ENCODE measurements at regions not wholly inside any gene's neighbourhood (a gene's known extent, or its start where the extent isn't known, plus 50 kb on each side); places are given as distances from the start of the nearest gene placed in this dataset.
"Not testable (repeated sequence)": the region's sequence is repeated elsewhere in the genome, so short reads cannot be mapped to it uniquely, and the experiment has no call there.

DNA sequence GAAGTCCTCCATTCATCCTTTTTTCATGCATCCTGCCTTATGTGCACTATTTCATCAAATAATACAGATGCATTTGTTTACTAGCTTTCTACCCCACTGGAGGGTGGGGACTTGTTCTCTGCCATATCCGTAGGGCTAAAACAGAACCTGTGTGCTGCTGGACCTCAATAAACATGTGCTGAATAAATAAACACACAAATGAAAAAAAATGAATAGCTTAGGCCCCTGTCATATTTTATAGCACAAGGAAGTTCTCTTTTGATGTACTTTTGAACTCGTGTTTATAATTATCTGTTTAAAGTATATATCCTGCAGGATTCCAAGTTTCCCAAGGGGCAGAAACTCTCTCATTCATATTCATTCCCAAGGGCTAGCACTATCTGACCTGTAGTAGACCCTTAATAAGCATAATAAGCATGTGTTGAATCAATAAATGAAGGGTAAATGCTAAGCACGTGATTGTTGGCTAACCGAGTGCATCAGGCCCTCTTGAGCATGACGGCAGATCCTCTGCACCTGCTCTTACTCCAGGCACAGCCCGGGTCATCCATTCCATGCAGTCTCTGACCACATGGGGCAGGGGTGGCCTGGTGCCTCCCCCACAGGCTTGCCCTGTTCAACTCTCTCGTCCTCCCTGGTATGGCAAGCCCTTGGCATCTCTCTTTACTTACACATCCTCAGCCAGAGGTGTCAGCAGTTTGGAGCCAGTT lies 474.1 kb upstream of the ZMIZ1 start:
- Mint-ChIP-seq H3K9me3 (no peaks in the 10 kb centered on the region), H3K27ac (no peak overlapping the region)

DNA sequence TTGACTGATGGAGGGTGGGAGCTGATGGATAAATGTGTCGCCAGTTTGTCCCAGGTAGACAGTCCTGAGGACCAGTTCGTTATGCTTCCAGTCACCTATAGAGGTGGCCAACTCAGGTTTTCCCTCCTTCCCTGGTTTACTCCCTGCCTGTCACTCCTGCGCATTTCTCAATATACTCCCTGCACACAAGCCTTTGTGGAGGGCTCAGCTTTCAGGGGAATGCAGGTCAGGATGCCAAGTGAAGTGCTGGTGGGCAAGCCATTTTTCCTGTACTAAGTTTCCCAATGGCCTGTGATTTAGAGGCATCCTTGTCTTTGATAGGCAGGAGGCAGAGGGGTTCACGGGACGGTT lies 473.5 kb upstream of the ZMIZ1 start:
- H3K9me3 Mint-ChIP-seq: no peaks in the 10 kb centered on the region
- H3K4me3 Mint-ChIP-seq: no peak overlapping the region
- H3K36me3 Mint-ChIP-seq (ENCODE audit: low read depth): no peaks in the 10 kb centered on the region
- peaks cover 7% of the 10 kb centered on the region for H3K27me3 Mint-ChIP-seq (ENCODE audit: low read depth)
- no peaks in the 10 kb centered on the region for H3K4me1 Mint-ChIP-seq (ENCODE audit: low read depth)
- no peak overlapping the region for H3K27ac Mint-ChIP-seq
- DNase-seq (ENCODE audit: low spot score): no peak

More for the DNA sequence above, 474.1 kb upstream of the ZMIZ1 start:
- H3K4me1 Mint-ChIP-seq (ENCODE audit: low read depth): no peaks in the 10 kb centered on the region
- H3K4me3 Mint-ChIP-seq: no peak overlapping the region
- no peaks in the 10 kb centered on the region for H3K36me3 Mint-ChIP-seq (ENCODE audit: low read depth)
- no peak for DNase-seq (ENCODE audit: low spot score)
- H3K27me3 Mint-ChIP-seq (ENCODE audit: low read depth): peaks cover 7% of the 10 kb centered on the region

DNA sequence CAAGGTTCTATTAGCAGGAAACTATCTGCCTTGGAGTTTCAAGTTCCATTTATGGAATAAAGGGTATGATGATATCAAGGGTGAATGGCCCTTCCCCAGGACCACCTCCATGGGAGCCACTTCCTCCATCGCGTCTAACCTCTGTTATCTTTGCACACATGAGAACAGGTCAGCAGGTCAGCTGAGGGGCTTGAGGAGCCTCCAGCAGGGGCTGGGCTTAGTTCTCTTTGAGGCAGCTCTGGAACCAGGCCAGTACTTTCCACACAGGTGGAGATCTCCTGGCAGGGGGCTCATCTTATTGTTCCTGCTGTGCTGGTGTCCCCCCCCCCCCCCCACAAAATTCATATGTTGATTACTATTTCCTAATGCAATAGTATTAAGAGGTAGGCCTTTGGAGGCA lies 472.2 kb upstream of the ZMIZ1 start:
- Mint-ChIP-seq H3K27me3 (ENCODE audit: low read depth) (peaks cover 4% of the 10 kb centered on the region), H3K9me3 (no peaks in the 10 kb centered on the region), H3K4me1 (ENCODE audit: low read depth) (no peaks in the 10 kb centered on the region), H3K4me3 (no peak overlapping the region), H3K27ac (no peak overlapping the region), H3K36me3 (ENCODE audit: low read depth) (no peaks in the 10 kb centered on the region)
- no peak for DNase-seq (ENCODE audit: low spot score)

DNA sequence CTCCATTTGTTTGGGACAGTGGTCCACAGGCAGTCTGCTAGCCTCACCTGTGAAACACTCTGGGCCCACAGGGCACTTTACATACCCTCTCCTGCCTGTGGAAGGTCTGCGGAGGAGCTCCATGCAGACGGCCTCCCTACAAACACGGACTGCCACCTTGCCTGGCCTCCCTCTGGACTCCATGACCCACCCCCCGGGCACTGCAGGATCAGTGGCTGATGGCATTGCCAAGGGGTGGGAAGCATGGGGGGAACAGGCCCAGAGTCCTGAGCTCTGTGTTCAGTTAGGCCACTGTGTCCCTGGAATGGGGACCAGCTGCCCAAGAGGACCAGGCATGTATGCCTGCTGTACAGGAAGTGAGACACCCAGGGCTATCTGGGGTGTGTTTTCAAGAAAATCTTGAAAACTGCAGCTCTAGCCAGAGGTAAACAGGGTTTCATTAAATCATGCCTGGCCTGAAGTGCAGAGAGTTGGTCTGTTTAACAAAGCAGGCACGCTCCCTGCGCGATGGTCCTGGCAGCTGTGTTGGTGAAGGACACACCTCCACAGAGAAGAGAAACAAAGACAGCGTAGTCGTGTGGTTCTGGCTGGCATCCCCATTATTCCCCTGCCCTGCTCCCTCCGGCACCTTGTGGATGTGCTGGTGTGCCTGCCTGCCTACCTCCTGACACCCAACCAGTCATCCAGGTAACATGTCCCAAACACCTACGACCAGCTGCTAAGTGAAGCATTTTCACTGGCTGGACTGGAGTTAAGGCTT lies 470.8 kb upstream of the ZMIZ1 start:
- Mint-ChIP-seq H3K4me1 (ENCODE audit: low read depth) (no peaks in the 10 kb centered on the region), H3K36me3 (ENCODE audit: low read depth) (no peaks in the 10 kb centered on the region), H3K9me3 (no peaks in the 10 kb centered on the region), H3K27ac (no peak overlapping the region), H3K27me3 (ENCODE audit: low read depth) (peaks cover 4% of the 10 kb centered on the region), H3K4me3 (no peak overlapping the region)
- no peak for DNase-seq (ENCODE audit: low spot score)

DNA sequence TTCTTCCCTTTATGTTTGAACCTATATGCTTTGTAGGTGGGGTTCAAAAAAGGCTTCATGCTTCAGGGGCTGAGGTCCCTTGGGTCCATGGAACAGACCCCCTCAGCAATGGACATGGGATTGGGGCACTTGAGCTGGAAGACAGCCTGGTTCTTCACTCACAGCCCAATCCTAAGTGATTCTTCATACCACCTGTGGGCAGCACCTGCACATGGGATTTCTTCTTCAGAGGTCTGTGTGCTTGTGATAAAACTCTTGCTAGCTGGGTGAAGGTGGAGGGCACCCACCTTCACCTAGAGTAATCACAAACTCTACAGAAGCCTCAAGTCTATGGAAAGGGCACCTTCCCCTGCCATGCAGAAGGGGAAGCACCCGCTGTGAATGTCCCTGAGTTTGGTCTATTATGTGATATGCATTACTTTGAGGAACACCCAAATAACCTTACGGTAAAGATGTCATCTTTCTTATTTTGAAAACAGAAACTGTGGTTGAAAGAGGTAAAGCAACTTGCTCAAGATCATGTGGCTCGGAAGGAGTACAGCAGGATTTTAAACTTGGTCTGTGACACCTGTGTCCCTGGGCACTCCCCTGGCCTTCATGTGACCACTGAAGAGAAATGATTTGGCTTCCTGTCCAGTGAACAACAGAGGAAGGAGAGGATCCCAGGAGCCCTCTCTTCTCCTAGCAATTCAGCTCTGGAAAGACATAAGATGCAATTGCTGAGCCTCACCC lies 469.5 kb upstream of the ZMIZ1 start:
- DNase-seq (ENCODE audit: low spot score): no peak
- H3K36me3 Mint-ChIP-seq (ENCODE audit: low read depth): no peaks in the 10 kb centered on the region
- peaks cover 4% of the 10 kb centered on the region for H3K27me3 Mint-ChIP-seq (ENCODE audit: low read depth)
- no peaks in the 10 kb centered on the region for H3K9me3 Mint-ChIP-seq
- no peak overlapping the region for H3K4me3 Mint-ChIP-seq
- H3K4me1 Mint-ChIP-seq (ENCODE audit: low read depth): no peaks in the 10 kb centered on the region
- no peak overlapping the region for H3K27ac Mint-ChIP-seq

DNA sequence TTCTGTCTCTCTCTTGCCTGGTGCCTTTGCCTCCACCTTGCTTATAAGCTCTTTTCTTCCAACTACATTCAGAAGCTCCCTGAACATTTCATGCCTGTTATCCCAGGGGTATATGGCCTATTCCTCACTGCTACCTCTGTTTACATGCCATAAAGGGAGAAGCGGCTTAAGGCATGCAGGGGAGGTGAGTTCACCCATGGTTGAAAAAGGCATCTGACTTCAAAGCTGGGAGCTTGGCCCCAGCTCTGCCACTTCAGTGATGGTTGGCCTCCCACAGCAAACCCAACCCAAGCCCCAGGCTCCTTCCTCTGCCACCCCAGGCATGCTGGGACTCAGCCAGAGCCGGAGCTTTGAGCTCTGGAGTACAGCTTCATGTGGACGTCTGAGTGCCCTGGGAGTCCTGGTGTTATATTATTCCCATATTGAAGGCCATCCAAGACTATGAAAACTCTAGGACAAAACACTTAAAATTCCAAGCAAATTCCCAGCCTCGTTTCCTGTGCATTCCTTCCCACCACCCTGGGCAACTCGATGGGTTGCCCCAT lies 468.6 kb upstream of the ZMIZ1 start:
- Mint-ChIP-seq H3K4me3 (no peak overlapping the region), H3K27ac (no peak overlapping the region), H3K36me3 (ENCODE audit: low read depth) (no peaks in the 10 kb centered on the region), H3K4me1 (ENCODE audit: low read depth) (no peaks in the 10 kb centered on the region), H3K27me3 (ENCODE audit: low read depth) (no peaks in the 10 kb centered on the region), H3K9me3 (no peaks in the 10 kb centered on the region)
- no peak for DNase-seq (ENCODE audit: low spot score)

DNA sequence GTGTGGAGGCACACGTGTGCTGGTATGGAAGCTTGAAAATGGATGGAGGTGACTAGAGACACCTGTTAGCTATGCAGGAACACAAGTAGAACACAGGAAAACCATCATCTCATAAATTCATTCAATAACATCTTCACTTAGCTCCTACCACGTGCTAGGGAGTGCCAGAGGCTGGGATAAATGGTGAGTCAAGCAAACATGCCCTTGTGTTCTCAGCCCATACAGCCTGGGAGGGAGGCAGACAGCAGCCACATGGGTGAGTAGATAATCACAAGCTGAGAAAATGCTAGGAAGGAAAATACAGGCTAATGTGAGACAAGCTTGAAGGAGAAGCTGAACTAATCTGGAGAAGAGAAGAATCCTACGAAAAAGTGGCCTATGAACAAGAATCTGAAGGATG lies 468.0 kb upstream of the ZMIZ1 start:
- Mint-ChIP-seq H3K36me3 (ENCODE audit: low read depth) (no peaks in the 10 kb centered on the region), H3K27ac (no peak overlapping the region), H3K4me3 (no peak overlapping the region), H3K27me3 (ENCODE audit: low read depth) (no peaks in the 10 kb centered on the region), H3K4me1 (ENCODE audit: low read depth) (no peaks in the 10 kb centered on the region), H3K9me3 (no peaks in the 10 kb centered on the region)
- no peak for DNase-seq (ENCODE audit: low spot score)

DNA sequence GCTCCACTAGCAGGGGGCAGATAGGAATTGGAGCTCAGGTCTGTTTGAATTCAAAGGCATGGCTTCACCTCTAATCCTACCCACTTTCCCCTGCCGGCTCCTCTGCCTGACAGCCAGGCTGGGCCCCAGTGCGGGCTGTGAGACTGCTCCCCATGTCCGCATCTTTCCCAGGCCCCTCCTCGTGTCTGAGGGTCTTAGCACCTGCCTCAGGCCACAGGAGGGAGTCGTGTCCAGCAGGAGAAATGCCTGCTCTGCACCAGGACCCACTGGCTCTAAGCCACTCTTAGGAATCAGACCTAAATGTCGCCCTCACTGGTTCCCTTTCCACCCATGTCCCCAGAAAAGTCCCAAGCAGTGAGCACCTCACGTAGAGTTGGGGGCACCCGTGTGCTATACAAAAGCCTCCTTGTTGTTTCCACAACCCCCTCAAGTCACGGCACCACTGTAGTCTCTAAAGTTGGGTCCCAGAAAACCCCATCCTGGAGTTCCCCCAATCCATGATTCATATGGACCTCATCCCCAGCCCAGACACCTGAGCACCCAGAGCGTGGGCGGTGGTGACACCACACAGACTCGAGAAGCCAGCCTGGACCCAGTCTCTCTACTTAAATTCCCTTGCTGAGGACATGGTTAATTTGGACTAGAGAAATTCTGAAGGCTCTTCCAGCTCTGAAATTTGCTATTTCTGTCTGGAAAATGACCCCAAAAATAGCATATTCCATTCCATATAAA lies 466.4 kb upstream of the ZMIZ1 start:
- Mint-ChIP-seq H3K27ac (no peak overlapping the region), H3K9me3 (no peaks in the 10 kb centered on the region), H3K4me1 (ENCODE audit: low read depth) (no peaks in the 10 kb centered on the region), H3K27me3 (ENCODE audit: low read depth) (no peaks in the 10 kb centered on the region), H3K36me3 (ENCODE audit: low read depth) (no peaks in the 10 kb centered on the region), H3K4me3 (no peak overlapping the region)
- peak; percentile 33 for DNase-seq (ENCODE audit: low spot score)

DNA sequence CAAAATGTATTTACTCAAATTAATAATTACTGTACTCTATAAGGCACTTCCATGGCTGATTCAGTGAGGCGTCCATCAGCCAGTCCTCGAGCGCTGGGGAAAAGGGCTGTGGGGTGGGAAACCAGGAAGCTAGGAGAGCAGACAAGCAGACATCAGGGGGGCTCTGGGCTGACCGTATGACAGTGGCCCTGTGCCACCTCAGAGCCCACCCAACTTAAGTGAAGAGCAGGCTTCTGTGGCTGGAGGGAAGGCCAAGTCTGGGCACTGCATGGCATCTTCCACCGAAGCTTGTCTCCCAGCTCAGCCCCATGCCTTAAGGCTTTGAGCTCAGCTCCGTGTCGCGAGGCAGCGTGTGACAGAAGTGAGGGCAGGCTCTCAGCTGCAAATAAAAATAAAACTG lies 464.5 kb upstream of the ZMIZ1 start:
- no peak for DNase-seq (ENCODE audit: low spot score)
- Mint-ChIP-seq H3K4me1 (ENCODE audit: low read depth) (no peaks in the 10 kb centered on the region), H3K9me3 (no peaks in the 10 kb centered on the region), H3K4me3 (no peak overlapping the region), H3K27ac (no peak overlapping the region), H3K36me3 (ENCODE audit: low read depth) (no peaks in the 10 kb centered on the region), H3K27me3 (ENCODE audit: low read depth) (peaks cover 2% of the 10 kb centered on the region)

DNA sequence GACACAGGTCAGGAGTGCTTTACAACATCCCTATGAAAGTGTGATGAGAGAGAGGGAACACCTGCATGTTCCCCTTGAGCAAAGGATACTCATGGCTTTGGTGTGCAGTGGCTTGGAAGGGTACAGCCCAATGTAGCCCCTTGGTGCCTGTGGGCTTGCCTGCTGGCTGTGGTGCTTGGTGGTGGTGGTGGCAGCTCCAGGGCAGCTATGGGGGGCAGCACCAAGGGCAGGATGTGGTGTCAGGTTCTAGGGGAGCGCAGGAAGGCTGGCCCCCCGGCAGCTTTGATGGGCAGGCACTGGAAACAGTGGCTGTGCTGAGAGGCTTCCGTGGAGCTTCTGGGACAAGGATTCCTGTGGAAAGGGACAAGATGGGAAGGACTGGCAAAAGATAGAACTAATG lies 464.0 kb upstream of the ZMIZ1 start:
- H3K27me3 Mint-ChIP-seq (ENCODE audit: low read depth): peaks cover 2% of the 10 kb centered on the region
- DNase-seq (ENCODE audit: low spot score): no peak
- no peaks in the 10 kb centered on the region for H3K4me1 Mint-ChIP-seq (ENCODE audit: low read depth)
- no peak overlapping the region for H3K4me3 Mint-ChIP-seq
- H3K36me3 Mint-ChIP-seq (ENCODE audit: low read depth): no peaks in the 10 kb centered on the region
- peaks cover under 1% of the 10 kb centered on the region for H3K9me3 Mint-ChIP-seq
- no peak overlapping the region for H3K27ac Mint-ChIP-seq

DNA sequence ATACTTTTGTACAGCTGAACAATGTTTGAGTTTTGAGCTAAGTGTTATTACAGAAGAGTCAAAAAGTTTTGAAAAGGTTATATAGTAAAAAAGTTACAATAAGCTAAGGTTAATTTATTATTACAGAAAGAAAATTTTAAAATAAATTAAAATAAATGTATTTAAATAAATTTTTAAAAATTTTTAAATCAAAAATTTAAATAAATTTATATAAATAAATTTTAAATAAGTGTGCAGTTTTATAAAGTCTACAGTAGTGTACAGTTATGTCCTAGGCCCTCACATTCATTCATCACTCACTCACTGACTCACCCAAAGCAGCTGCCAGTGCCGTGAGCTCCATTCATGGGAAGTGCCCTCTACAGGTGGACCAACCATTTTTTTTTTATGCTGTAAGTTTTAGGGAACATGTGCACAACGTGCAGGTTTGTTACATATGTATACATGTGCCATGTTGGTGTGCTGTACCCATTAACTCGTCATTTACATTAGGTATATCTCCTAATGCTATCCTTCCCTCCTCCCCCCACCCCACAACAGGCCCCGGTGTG lies 462.9 kb upstream of the ZMIZ1 start:
- Mint-ChIP-seq H3K9me3 (peaks cover 5% of the 10 kb centered on the region), H3K4me1 (ENCODE audit: low read depth) (no peaks in the 10 kb centered on the region), H3K27me3 (ENCODE audit: low read depth) (peaks cover 8% of the 10 kb centered on the region), H3K4me3 (no peak overlapping the region), H3K36me3 (ENCODE audit: low read depth) (no peaks in the 10 kb centered on the region), H3K27ac (no peak overlapping the region)
- DNase-seq (ENCODE audit: low spot score): no peak

DNA sequence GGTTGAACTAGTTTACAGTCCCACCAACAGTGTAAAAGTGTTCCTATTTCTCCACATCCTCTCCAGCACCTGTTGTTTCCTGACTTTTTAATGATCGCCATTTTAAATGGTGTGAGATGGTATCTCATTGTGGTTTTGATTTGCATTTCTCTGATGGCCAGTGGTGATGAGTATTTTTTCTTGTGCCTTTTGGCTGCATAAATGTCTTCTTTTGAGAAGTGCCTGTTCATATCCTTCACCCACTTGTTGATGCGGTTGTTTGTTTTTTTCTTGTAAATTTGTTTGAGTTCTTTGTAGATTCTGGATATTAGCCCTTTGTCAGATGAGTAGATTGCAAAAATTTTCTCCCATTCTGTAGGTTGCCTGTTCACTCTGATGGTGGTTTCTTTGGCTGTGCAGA lies 462.0 kb upstream of the ZMIZ1 start:
- not testable (repeated sequence) for H3K9me3 Mint-ChIP-seq; H3K4me3 Mint-ChIP-seq; H3K36me3 Mint-ChIP-seq (ENCODE audit: low read depth); H3K27ac Mint-ChIP-seq; DNase-seq (ENCODE audit: low spot score); H3K4me1 Mint-ChIP-seq (ENCODE audit: low read depth)
- H3K27me3 Mint-ChIP-seq (ENCODE audit: low read depth): peaks cover 13% of the 10 kb centered on the region

DNA sequence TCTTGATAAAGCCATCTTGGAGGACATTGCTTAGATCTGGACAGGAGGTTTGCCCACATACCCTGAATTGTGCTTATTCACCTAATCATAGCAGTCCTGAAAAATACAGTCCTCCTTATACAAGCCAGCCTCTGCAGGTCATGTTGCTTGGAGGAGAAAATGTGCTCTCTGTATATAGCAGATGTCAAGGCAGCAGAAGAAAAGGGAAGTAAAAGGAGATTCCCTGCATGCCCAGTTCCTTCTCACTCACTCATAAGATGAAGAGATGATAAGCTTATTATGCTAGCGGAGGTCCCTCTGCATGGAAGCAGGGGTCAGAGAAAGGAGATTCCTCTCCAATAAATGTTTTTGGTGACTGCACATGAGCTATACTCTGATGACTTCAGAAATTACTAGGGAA lies 458.8 kb upstream of the ZMIZ1 start:
- H3K4me1 Mint-ChIP-seq (ENCODE audit: low read depth): no peaks in the 10 kb centered on the region
- peaks cover 14% of the 10 kb centered on the region for H3K27me3 Mint-ChIP-seq (ENCODE audit: low read depth)

More for the DNA sequence above, 458.8 kb upstream of the ZMIZ1 start:
- no peaks in the 10 kb centered on the region for H3K36me3 Mint-ChIP-seq (ENCODE audit: low read depth)
- H3K4me3 Mint-ChIP-seq: no peak overlapping the region
- DNase-seq (ENCODE audit: low spot score): no peak
- no peak overlapping the region for H3K27ac Mint-ChIP-seq
- H3K9me3 Mint-ChIP-seq: peaks cover 5% of the 10 kb centered on the region

Data from T-helper 2 cell treated with Interferon-gamma antibody and Interleukin-4, amounts not matched to agents 5 μg/mL and 100 μg/mL, for 36 hours (primary cell).